Endothelial cell of umbilical vein (primary cell): ENCODE measurements at regions not wholly inside any gene's neighbourhood (a gene's known extent, or its start where the extent isn't known, plus 50 kb on each side); places are given as distances from the start of the nearest gene placed in this dataset.

Experiments
- BruUV-seq: library from RNA; stranded (reverse); fragments of 400-500 nt; replicated peaks from 2 replicates; lab custom pipeline; 2021; lab: Mats Ljungman, UMichigan
- CTCF ChIA-PET: fragments of 300-600, 350-600 bp; sonication (Branson Sonifier 250); formaldehyde crosslinking; loops from one replicate; lab custom pipeline; 2021; ENCODE audit warnings: antibody characterized with exemption, inconsistent platforms; lab: Charles Lee
- POLR2A ChIA-PET: fragments of 300-600, 350-600 bp; sonication (Branson Sonifier 250); formaldehyde crosslinking; loops from one replicate; lab custom pipeline; 2021; ENCODE audit warnings: antibody characterized with exemption, inconsistent platforms; lab: Charles Lee
- DNase-seq: peaks from one replicate; pipeline ENCODE4 v3.0.0-alpha.2; 2011; ENCODE audit warnings: low read depth, low spot score
- FAIRE-seq: peaks from 2 replicates; lab custom pipeline; 2011; peaks lifted over from hg19 to GRCh38; lab: Jason Lieb, UNC
- H2AFZ ChIP-seq: 2 replicates; pipeline ENCODE4 v1.6.0; 2012; ENCODE audit warnings: low read depth, low read length, control low read depth, inconsistent platforms
- H3K27ac ChIP-seq: 2 replicates; pipeline ENCODE4 v1.5.1; 2011; ENCODE audit warnings: low read depth, mild to moderate bottlenecking, control low read depth, low read length, moderate library complexity; ENCODE audit not compliant: insufficient read depth
- H3K27me3 ChIP-seq, 2 experiments: 2 replicates each; pipeline versions ENCODE4 v1.6.0 to v1.6.1; 2011; ENCODE audit warnings: low read length in 2 of 2, mixed read lengths in 1 of 2; ENCODE audit not compliant: control insufficient read depth in 2 of 2, insufficient read depth in 2 of 2
- H3K36me3 ChIP-seq, 2 experiments: 2 replicates in 1 of 2; 3 replicates in 1 of 2; pipeline ENCODE4 v1.5.1; 2011; ENCODE audit warnings: low read length in 2 of 2, mild to moderate bottlenecking in 1 of 2, moderate library complexity in 1 of 2; ENCODE audit not compliant: control insufficient read depth in 2 of 2, insufficient read depth in 2 of 2; ENCODE audit errors: extremely low read depth in 1 of 2
- H3K4me1 ChIP-seq: 3 replicates; pipeline ENCODE4 v1.5.1; 2011; ENCODE audit warnings: mild to moderate bottlenecking, low read length; ENCODE audit not compliant: control insufficient read depth, insufficient read depth; ENCODE audit errors: extremely low read depth
- H3K4me2 ChIP-seq: 2 replicates; pipeline ENCODE4 v1.6.1; 2011; ENCODE audit warnings: low read length, control low read depth, mixed read lengths; ENCODE audit not compliant: insufficient read depth
- H3K4me3 ChIP-seq, 3 experiments: fragments of 200-600 bp in 1 of 3; sonication (generic), shearing (Covaris generic) in 1 of 3; replicated peaks in 1 of 3; 2 replicates each; pipeline ENCODE4 v1.5.1; 2011 to 2016; ENCODE audit warnings: control low read depth in 3 of 3, low read length in 3 of 3, mild to moderate bottlenecking in 2 of 3, inconsistent platforms in 1 of 3, low read depth in 1 of 3, moderate library complexity in 1 of 3; ENCODE audit not compliant: insufficient read depth in 1 of 3
- H3K79me2 ChIP-seq: 2 replicates; pipeline ENCODE4 v1.6.0; 2012; ENCODE audit warnings: low read length, inconsistent platforms; ENCODE audit not compliant: control insufficient read depth, insufficient read depth
- H3K9ac ChIP-seq: replicated peaks from 2 replicates; pipeline ENCODE3; 2011; ENCODE audit warnings: low read length, control low read depth; ENCODE audit not compliant: insufficient read depth; ENCODE audit errors: extremely low read depth
- H3K9me1 ChIP-seq: replicated peaks from 3 replicates; pipeline ENCODE4 v1.6.0; 2011; ENCODE audit warnings: mild to moderate bottlenecking, low read length; ENCODE audit not compliant: control insufficient read depth, insufficient read depth; ENCODE audit errors: extremely low read depth
- H3K9me3 ChIP-seq: replicated peaks from 2 replicates; pipeline ENCODE4 v1.5.1; 2012; ENCODE audit warnings: low read length, inconsistent platforms; ENCODE audit not compliant: control insufficient read depth, insufficient read depth
- H4K20me1 ChIP-seq: replicated peaks from 2 replicates; pipeline ENCODE3; 2011; ENCODE audit warnings: mild to moderate bottlenecking, low read length; ENCODE audit not compliant: control insufficient read depth, insufficient read depth; ENCODE audit errors: extremely low read depth
- EZH2 ChIP-seq: IDR thresholded peaks from 2 replicates; pipeline ENCODE4 v1.6.1; 2012; ENCODE audit warnings: borderline replicate concordance, low read depth, mild to moderate bottlenecking, moderate library complexity, low read length, inconsistent platforms; ENCODE audit not compliant: severe bottlenecking
- FOS ChIP-seq: IDR thresholded peaks from 2 replicates; pipeline ENCODE4 v1.6.1; 2011; ENCODE audit warnings: mild to moderate bottlenecking, low read length, moderate library complexity, borderline replicate concordance; ENCODE audit not compliant: insufficient read depth
- GATA2 ChIP-seq: IDR thresholded peaks from 2 replicates; pipeline ENCODE4 v1.7.0; 2011; ENCODE audit warnings: low read depth, mild to moderate bottlenecking, moderate library complexity, mixed read lengths, low read length; ENCODE audit not compliant: insufficient read length, insufficient read depth
- JUN ChIP-seq: IDR thresholded peaks from 2 replicates; pipeline ENCODE4 v1.6.1; 2011; ENCODE audit warnings: borderline replicate concordance, low read depth; ENCODE audit not compliant: insufficient read length, insufficient read depth
- MYC ChIP-seq: IDR thresholded peaks from one replicate; pipeline ENCODE4 v1.6.1; 2011; ENCODE audit warnings: mild to moderate bottlenecking, low read depth, low read length
- POLR2A ChIP-seq: IDR thresholded peaks from 2 replicates; pipeline ENCODE4 v1.6.1; 2012; ENCODE audit warnings: low read depth, mild to moderate bottlenecking, control low read depth, low read length
- POLR2AphosphoS5 ChIP-seq: IDR thresholded peaks from 2 replicates; pipeline ENCODE4 v1.6.1; 2012; ENCODE audit warnings: low read depth, mild to moderate bottlenecking, control low read depth, low read length, moderate library complexity; ENCODE audit not compliant: insufficient read depth
- dilution Hi-C: fragments of 300-500 bp; cut with MboI; formaldehyde crosslinking; loops from one replicate; pipeline ENCODE4 v1.15.0; 2019; ENCODE audit warnings: low sequenced_read_pairs; ENCODE audit not compliant: extremely low pct_ligation_motif_present
- intact Hi-C: fragments of 100-400 bp; cut with micrococcal nuclease; formaldehyde crosslinking; loops from one replicate; pipeline ENCODE4 v1.10.0; 2022
- TF ChIP-seq, protein P1 (sequence below), 2 donors: IDR thresholded peaks; 1 replicate in 1 of 2; 2 replicates in 1 of 2; pipeline ENCODE4 v1.5.1; 2011; ENCODE audit warnings: low read length in 2 of 2, mild to moderate bottlenecking in 2 of 2, moderate library complexity in 2 of 2, control low read depth in 1 of 2, inconsistent platforms in 1 of 2, low read depth in 1 of 2; ENCODE audit not compliant: insufficient read depth in 1 of 2; ENCODE audit errors: extremely low read depth in 1 of 2
- TF ChIP-seq, protein P2 (sequence below): IDR thresholded peaks from 2 replicates; pipeline ENCODE4 v1.6.1; 2011; ENCODE audit not compliant: insufficient read depth, insufficient read length

DNA sequence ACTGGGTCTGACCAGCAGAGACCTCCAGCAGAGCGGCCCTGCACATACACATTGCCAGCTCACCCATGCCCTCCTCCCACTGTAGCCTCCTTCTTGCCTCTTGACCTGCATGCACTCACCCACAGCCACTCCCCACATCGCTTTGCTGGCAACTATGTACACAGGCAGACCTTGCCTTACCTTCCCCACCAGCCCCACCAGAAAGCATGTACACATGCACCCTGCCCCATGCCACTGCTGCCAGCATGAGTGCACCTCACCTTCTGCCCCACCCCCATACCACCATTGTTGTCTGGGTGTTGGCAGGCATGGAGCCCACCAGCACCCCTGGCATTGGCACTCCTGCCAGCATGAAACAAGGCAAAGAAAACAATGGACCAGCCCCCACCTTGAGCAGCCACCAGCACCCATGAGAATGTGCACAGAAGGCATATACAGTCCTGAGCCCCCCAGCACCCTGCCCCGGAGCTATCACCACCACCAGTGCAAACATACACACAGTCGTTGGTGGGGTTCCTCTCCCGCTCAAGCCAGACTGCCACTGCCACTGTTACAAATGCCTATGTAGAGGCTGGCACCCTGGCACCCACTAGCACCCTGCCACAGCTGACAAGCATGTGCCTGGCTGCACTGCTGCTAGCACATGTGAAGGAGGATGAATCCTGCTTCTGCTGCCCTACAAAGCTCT, 171.4 kb upstream of the NR4A3 start:
- no peaks in the 10 kb centered on the region for H3K9me1 ChIP-seq
- DNase-seq (no peak), FAIRE-seq (no peak)
- H4K20me1 ChIP-seq: no peaks in the 10 kb centered on the region
- no TSS peak for BruUV-seq
- H3K36me3 ChIP-seq: no peaks in the 10 kb centered on the region
- H3K4me3 ChIP-seq: no peak overlapping the region
- no peak overlapping the region for H3K9ac ChIP-seq
- no peak overlapping the region for H3K27ac ChIP-seq
- no peaks in the 10 kb centered on the region for H3K4me1 ChIP-seq
- CTCF ChIA-PET: no interaction called here
- no peaks in the 10 kb centered on the region for H3K9me3 ChIP-seq
- dilution Hi-C loops: no loop called here
- intact Hi-C loops: no loop called here
- TF ChIP-seq EZH2 (no peak), JUN (no peak), FOS (no peak), POLR2A (no peak), MYC (no peak), GATA2 (no peak), POLR2AphosphoS5 (no peak)
- TF ChIP-seq, protein P1, sequence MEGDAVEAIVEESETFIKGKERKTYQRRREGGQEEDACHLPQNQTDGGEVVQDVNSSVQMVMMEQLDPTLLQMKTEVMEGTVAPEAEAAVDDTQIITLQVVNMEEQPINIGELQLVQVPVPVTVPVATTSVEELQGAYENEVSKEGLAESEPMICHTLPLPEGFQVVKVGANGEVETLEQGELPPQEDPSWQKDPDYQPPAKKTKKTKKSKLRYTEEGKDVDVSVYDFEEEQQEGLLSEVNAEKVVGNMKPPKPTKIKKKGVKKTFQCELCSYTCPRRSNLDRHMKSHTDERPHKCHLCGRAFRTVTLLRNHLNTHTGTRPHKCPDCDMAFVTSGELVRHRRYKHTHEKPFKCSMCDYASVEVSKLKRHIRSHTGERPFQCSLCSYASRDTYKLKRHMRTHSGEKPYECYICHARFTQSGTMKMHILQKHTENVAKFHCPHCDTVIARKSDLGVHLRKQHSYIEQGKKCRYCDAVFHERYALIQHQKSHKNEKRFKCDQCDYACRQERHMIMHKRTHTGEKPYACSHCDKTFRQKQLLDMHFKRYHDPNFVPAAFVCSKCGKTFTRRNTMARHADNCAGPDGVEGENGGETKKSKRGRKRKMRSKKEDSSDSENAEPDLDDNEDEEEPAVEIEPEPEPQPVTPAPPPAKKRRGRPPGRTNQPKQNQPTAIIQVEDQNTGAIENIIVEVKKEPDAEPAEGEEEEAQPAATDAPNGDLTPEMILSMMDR (IDR thresholded peaks at IDR 0.05; ENCODE audit: extremely low read depth in 1 of 2, insufficient read depth in 1 of 2, low read depth in 1 of 2, low read length in 2 of 2): no peak
- TF ChIP-seq, protein P2, sequence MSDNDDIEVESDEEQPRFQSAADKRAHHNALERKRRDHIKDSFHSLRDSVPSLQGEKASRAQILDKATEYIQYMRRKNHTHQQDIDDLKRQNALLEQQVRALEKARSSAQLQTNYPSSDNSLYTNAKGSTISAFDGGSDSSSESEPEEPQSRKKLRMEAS: no peak
- H2AFZ ChIP-seq: no peak overlapping the region
- H3K4me2 ChIP-seq: no peak overlapping the region
- no peaks in the 10 kb centered on the region for H3K27me3 ChIP-seq
- POLR2A ChIA-PET: no interaction called here
- H3K79me2 ChIP-seq: no peaks in the 10 kb centered on the region
